ENCODE measurements at regions not wholly inside any gene's neighbourhood (a gene's known extent, or its start where the extent isn't known, plus 50 kb on each side); places are given as distances from the start of the nearest gene placed in this dataset.

DNA sequence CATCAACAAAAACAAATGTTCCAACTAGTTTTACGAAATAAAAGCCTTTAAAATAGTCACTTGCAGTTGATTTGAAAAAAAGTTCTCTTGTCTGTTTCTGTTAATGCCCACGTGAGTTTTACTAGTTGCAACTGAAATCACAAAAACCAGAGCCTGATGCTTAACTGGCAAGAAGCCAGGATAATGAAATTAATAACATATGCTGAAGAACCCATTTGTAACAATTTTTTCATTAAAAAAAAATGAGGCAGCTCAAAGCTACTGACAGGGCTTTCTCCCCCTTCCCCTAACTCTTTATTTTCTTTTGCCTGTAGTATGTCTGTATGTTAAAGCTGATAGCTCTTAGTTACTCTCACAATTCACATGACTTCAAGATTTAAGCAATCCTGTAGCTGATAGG is 132.7 kb upstream of the EYA4 start:
- Histone ChIP-seq H3K27ac (no peak overlapping the region), H3K4me1 (no peaks in the 10 kb centered on the region), H3K36me3 (no peaks in the 10 kb centered on the region), H3K27me3 (no peaks in the 10 kb centered on the region), H3K9me3 (no peaks in the 10 kb centered on the region), H3K4me3 (no peak overlapping the region)
- 34 to 69% (median 53%) methylated on average over 2 of the region's 2 CpGs for WGBS, 5 donors
- TF ChIP-seq EP300 (IDR thresholded peaks at IDR 0.05) (no peak), POLR2AphosphoS5 (IDR thresholded peaks at IDR 0.05) (no peak), POLR2A (IDR thresholded peaks at IDR 0.05) (no peak)
- TF ChIP-seq, protein P1, sequence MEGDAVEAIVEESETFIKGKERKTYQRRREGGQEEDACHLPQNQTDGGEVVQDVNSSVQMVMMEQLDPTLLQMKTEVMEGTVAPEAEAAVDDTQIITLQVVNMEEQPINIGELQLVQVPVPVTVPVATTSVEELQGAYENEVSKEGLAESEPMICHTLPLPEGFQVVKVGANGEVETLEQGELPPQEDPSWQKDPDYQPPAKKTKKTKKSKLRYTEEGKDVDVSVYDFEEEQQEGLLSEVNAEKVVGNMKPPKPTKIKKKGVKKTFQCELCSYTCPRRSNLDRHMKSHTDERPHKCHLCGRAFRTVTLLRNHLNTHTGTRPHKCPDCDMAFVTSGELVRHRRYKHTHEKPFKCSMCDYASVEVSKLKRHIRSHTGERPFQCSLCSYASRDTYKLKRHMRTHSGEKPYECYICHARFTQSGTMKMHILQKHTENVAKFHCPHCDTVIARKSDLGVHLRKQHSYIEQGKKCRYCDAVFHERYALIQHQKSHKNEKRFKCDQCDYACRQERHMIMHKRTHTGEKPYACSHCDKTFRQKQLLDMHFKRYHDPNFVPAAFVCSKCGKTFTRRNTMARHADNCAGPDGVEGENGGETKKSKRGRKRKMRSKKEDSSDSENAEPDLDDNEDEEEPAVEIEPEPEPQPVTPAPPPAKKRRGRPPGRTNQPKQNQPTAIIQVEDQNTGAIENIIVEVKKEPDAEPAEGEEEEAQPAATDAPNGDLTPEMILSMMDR (IDR thresholded peaks at IDR 0.05) = no peak
- intact Hi-C loops (cut with DNase I; ENCODE audit: low total_unique reads) = no loop called here
- no peak for DNase-seq

DNA sequence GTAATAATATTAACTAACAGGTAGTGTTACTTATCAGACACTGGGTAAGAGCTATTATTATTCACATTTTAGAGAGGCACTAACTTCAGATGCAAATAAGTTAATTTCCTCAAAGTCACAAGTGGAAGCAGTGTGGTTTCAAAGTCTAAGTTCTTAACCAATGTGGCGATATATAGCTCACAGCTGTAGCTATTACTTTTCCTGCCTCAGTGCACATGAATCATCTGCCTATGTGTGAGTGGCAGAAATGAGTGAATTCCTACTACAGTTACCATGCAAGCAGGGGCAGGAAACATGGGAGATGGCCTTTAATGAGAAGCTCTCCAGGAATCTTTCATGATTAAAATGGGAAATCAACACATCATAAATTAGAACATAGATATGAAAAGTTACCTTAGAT is 126.2 kb upstream of the EYA4 start:
- WGBS, 5 donors = 91 to 100% (median 97%) methylated on average over 1 of the region's 1 CpG
- H3K27me3 ChIP-seq = no peaks in the 10 kb centered on the region
- intact Hi-C loops (cut with DNase I; ENCODE audit: low total_unique reads) = no loop called here
- H3K36me3 ChIP-seq = no peaks in the 10 kb centered on the region
- H3K4me3 ChIP-seq = no peak overlapping the region
- H3K4me1 ChIP-seq = no peaks in the 10 kb centered on the region
- DNase-seq = no peak
- no peak overlapping the region for H3K27ac ChIP-seq
- no peak for TF ChIP-seq POLR2AphosphoS5 (IDR thresholded peaks at IDR 0.05)
- TF ChIP-seq, protein P1 (IDR thresholded peaks at IDR 0.05) = no peak
- no peak for TF ChIP-seq POLR2A (IDR thresholded peaks at IDR 0.05)
- TF ChIP-seq EP300 (IDR thresholded peaks at IDR 0.05) = no peak
- H3K9me3 ChIP-seq = peaks cover 0 to 7% (median 3%) of the 10 kb centered on the region in 4 donors

DNA sequence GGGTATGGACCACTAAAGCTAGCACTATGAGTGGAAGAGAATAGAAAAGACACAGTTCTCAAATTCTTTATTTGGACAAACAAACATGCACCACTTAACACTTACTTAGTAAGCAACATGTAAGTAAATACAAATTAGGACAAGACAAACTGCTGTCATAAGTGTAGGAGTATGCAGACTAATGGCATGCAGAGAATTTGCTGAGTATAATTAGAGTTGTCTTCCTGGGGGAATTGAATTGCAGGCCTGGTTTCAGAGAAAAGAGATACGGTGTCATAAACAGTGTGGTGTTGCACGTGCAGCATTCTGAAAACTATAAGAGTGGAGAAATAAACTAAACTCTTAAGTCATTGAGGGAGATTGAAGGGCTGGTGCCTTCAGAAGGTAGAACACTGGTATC is 125.2 kb upstream of the EYA4 start:
- WGBS, 5 donors = 62 to 81% (median 67%) methylated on average over 2 of the region's 2 CpGs
- H3K27ac ChIP-seq = no peak overlapping the region
- intact Hi-C loops (cut with DNase I; ENCODE audit: low total_unique reads) = no loop called here

DNA sequence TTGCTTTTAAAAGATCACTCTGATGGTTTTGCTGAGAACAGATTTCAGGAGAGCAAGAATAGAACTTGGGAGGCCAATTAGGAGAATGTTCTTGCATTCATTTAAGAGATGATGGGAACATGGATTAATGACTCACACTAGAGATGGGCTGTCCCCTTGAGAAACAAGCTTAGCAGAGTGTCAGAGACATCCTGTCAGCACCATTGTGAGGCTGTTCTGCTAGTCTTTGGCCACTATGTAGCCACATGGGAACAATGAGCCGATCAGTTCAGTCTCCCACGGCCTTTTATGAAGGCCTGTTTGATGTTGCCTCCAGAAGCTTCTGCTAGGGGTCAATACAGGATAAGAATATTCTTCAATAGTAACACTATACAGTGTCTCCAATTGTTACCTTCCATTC is 113.0 kb upstream of the EYA4 start:
- DNase-seq = no peak
- Histone ChIP-seq H3K27ac (no peak overlapping the region), H3K4me3 (no peak overlapping the region), H3K4me1 (no peaks in the 10 kb centered on the region), H3K9me3 (peaks cover 3 to 6% (median 4%) of the 10 kb centered on the region in 4 donors), H3K27me3 (no peaks in the 10 kb centered on the region), H3K36me3 (no peaks in the 10 kb centered on the region)
- WGBS, 5 donors = 72 to 96% (median 85%) methylated on average over 2 of the region's 2 CpGs
- TF ChIP-seq, protein P1 (IDR thresholded peaks at IDR 0.05) = no peak
- TF ChIP-seq POLR2A (IDR thresholded peaks at IDR 0.05) (no peak), EP300 (IDR thresholded peaks at IDR 0.05) (no peak), POLR2AphosphoS5 (IDR thresholded peaks at IDR 0.05) (no peak)
- intact Hi-C loops (cut with DNase I; ENCODE audit: low total_unique reads) = no loop called here

More for the DNA sequence above, 125.2 kb upstream of the EYA4 start:
- H3K9me3 ChIP-seq = peaks cover 0 to 7% (median 3%) of the 10 kb centered on the region in 4 donors
- DNase-seq = no peak
- no peaks in the 10 kb centered on the region for H3K4me1 ChIP-seq
- no peaks in the 10 kb centered on the region for H3K36me3 ChIP-seq
- TF ChIP-seq, protein P1 (IDR thresholded peaks at IDR 0.05) = no peak
- TF ChIP-seq EP300 (IDR thresholded peaks at IDR 0.05) = no peak
- H3K4me3 ChIP-seq = no peak overlapping the region
- no peaks in the 10 kb centered on the region for H3K27me3 ChIP-seq
